Fibroblast of the aortic adventitia (primary cell): ENCODE measurements at regions not wholly inside any gene's neighbourhood (a gene's known extent, or its start where the extent isn't known, plus 50 kb on each side); places are given as distances from the start of the nearest gene placed in this dataset.
"Not testable (repeated sequence)": the region's sequence is repeated elsewhere in the genome, so short reads cannot be mapped to it uniquely, and the experiment has no call there.

Experiments used
- DNase-seq: peaks from one replicate; pipeline ENCODE4 v3.0.0-alpha.2; 2010; ENCODE audit warnings: low read depth
- H3K4me3 ChIP-seq: 2 replicates; pipeline ENCODE4 v1.5.1; 2011; ENCODE audit warnings: low read depth, mild to moderate bottlenecking, control low read depth, low read length, moderate library complexity
- CTCF ChIP-seq: IDR thresholded peaks from 2 replicates; pipeline ENCODE4 v1.5.1; 2011; ENCODE audit warnings: mild to moderate bottlenecking, low read length, control low read depth, inconsistent platforms; ENCODE audit not compliant: insufficient read depth

DNA sequence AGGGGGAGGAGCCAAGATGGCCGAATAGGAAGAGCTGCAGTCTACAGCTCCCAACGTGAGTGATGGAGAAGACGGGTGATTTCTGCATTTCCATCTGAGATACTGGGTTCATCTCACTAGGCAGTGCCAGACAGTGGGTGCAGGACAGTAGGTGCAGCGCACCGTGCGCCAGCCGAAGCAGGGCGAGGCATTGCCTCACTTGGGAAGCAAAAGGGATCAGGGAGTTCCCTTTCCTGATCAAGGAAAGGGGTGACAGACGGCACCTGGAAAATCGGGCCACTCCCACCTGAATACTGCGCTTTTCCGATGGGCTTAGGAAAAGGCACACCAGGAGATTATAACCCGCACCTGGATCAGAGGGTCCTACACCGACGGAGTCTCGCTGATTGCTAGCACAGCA lies 121.1 kb upstream of the SESTD1 start:
- not testable (repeated sequence) for H3K4me3 ChIP-seq, DNase-seq

DNA sequence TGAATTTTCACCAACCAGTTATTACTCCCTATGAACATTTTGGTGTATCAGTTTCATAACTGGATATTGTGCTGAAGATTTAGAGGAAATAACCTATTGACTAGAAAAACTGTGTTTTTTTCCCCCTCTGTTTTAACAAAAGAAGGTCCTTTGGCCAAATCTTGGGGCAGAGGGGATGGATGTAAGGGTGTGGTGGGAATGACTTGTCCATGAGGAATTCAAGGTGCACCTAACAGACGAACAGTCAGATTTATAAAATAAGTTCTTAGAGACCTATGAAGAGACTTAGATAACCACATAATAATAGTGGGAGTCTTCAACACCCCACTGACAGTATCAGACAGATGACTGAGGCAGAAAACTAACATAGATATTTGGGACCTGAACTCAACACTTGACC lies 119.3 kb upstream of the SESTD1 start:
- no peak overlapping the region for H3K4me3 ChIP-seq
- TF ChIP-seq CTCF = no peak
- DNase-seq = no peak

GRCh38 chr2:179377296-179377695 lies 112.7 kb upstream of the SESTD1 start:
- H3K4me3 ChIP-seq = no peak overlapping the region
- peak; percentile 43 for DNase-seq
- no peak for TF ChIP-seq CTCF

DNA sequence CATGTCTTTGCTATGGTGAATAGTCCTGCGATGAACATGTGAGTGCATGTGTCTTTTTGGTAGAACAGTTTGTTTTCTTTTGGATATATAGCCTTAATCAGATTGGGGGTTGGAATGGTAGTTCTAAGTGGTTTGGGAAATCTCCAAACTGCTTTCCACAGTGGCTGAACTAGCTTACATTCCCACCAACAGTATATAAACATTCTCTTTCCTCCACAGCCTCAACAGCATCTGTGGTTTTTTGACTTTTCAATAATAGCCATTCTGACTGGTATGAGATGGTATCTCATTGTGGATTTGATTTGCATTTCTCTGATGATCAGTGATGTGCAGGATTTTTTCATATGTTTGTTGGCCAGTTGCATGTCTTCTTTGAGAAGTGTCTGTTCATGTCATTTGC lies 112.2 kb upstream of the SESTD1 start:
- no peak overlapping the region for H3K4me3 ChIP-seq
- peak; percentile 27 for DNase-seq
- no peak for TF ChIP-seq CTCF

DNA sequence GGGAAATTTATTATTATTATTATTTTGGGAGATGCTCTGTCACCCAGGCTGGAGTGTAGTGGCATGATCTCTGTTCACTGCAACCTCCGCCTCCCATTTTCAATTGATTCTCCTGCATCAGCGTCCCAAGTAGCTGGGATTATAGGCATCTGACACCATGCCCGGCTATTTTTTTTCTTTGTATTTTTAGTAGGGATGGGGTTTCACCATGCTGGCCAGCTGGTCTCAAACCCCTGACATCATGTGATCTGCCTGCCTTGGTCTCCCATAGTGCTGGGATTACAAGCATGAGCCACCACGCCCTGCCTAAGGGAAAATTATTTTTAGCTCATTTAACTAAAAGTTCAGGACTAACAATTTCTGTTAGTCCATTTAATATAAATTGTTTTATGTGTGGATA lies 109.2 kb upstream of the SESTD1 start:
- no peak for TF ChIP-seq CTCF
- no peak overlapping the region for H3K4me3 ChIP-seq

DNA sequence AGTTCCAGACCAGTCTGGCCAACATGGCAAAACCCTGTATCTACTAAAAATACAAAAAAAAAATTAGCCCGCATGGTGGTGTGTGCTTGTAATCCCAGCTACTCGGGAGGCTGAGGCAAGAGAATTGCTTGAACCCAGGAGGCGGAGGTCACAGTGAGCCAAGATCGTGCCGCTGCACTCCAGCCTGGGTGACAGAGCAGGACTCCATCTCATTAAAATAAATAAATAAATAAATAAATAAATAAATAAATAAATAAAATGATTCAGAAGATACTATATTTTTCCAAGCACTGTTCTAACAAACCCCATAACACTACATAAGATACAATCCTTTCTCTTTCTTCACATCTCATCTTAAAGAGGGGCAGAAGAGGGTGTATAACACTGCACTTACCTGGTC lies 100.9 kb upstream of the SESTD1 start:
- H3K4me3 ChIP-seq, DNase-seq: not testable (repeated sequence)

More for the DNA sequence above, 109.2 kb upstream of the SESTD1 start:
- no peak for DNase-seq

GRCh38 chr2:179355881-179356280 lies 91.2 kb upstream of the SESTD1 start:
- TF ChIP-seq CTCF = no peak
- no peak overlapping the region for H3K4me3 ChIP-seq
- DNase-seq = peak; percentile 81

- TF ChIP-seq CTCF = peak; percentile 60
- H3K4me3 ChIP-seq = no peak overlapping the region
- DNase-seq = peak; percentile 52
Measured at GRCh38 chr2:179354739-179355537, 90.3 kb upstream of the SESTD1 start.
